ENCODE measurements at regions not wholly inside any gene's neighbourhood (a gene's known extent, or its start where the extent isn't known, plus 50 kb on each side); places are given as distances from the start of the nearest gene placed in this dataset.

- DNase-seq (ENCODE audit: low spot score), result no peak
These were observed 377.8 kb upstream of the CHRM3 start for GRCh38 chr1:239008568-239008967.

- peak; percentile 73 for DNase-seq (ENCODE audit: low spot score)
These were observed 380.1 kb upstream of the CHRM3 start for GRCh38 chr1:239006276-239006675.

GRCh38 chr1:238999944-239000343 is 386.4 kb upstream of the CHRM3 start:
- DNase-seq (ENCODE audit: low spot score), result no peak

- no peak for DNase-seq (ENCODE audit: low spot score)
These were observed 387.8 kb upstream of the CHRM3 start for GRCh38 chr1:238998577-238998976.

- DNase-seq (ENCODE audit: low spot score), result peak; percentile 87
These were observed 394.4 kb upstream of the CHRM3 start for GRCh38 chr1:238991765-238992495.

GRCh38 chr1:238985312-238985711 is 401.1 kb upstream of the CHRM3 start:
- DNase-seq (ENCODE audit: low spot score), result no peak

GRCh38 chr1:238982736-238983135 is 403.6 kb upstream of the CHRM3 start:
- DNase-seq (ENCODE audit: low spot score), result peak; percentile 18

- DNase-seq (ENCODE audit: low spot score), result no peak
These were observed 404.9 kb upstream of the CHRM3 start for GRCh38 chr1:238981317-238981933.

GRCh38 chr1:238980053-238980452 is 406.3 kb upstream of the CHRM3 start:
- no peak for DNase-seq (ENCODE audit: low spot score)

- DNase-seq (ENCODE audit: low spot score), result no peak
These were observed 421.7 kb upstream of the CHRM3 start for GRCh38 chr1:238964631-238965030.

GRCh38 chr1:238962941-238963340 is 423.4 kb upstream of the CHRM3 start:
- DNase-seq (ENCODE audit: low spot score), result no peak

GRCh38 chr1:238961790-238962189 is 424.6 kb upstream of the CHRM3 start:
- no peak for DNase-seq (ENCODE audit: low spot score)

GRCh38 chr1:238960071-238960470 is 426.3 kb upstream of the CHRM3 start:
- DNase-seq (ENCODE audit: low spot score), result peak; percentile 37

- DNase-seq (ENCODE audit: low spot score), result peak; percentile 43
These were observed 430.4 kb upstream of the CHRM3 start for GRCh38 chr1:238955934-238956333.

- DNase-seq (ENCODE audit: low spot score), result no peak
These were observed 431.5 kb upstream of the CHRM3 start for GRCh38 chr1:238954865-238955264.

- peak; percentile 7 for DNase-seq (ENCODE audit: low spot score)
These were observed 432.8 kb upstream of the CHRM3 start for GRCh38 chr1:238953448-238954010.

GRCh38 chr1:238951809-238952208 is 434.6 kb upstream of the CHRM3 start:
- peak; percentile 14 for DNase-seq (ENCODE audit: low spot score)

- no peak for DNase-seq (ENCODE audit: low spot score)
These were observed 435.6 kb upstream of the CHRM3 start for GRCh38 chr1:238950784-238951183.

- no peak for DNase-seq (ENCODE audit: low spot score)
These were observed 436.4 kb upstream of the CHRM3 start for GRCh38 chr1:238950017-238950416.

GRCh38 chr1:238944028-238944427 is 442.3 kb upstream of the CHRM3 start:
- no peak for DNase-seq (ENCODE audit: low spot score)

GRCh38 chr1:238927899-238928298 is 458.5 kb upstream of the CHRM3 start:
- DNase-seq (ENCODE audit: low spot score), result no peak

- no peak for DNase-seq (ENCODE audit: low spot score)
These were observed 469.5 kb upstream of the CHRM3 start for GRCh38 chr1:238916828-238917227.

- DNase-seq (ENCODE audit: low spot score), result no peak
These were observed 472.0 kb upstream of the CHRM3 start for GRCh38 chr1:238914346-238914745.
